Breast epithelium (tissue), 3 donors: ENCODE measurements at regions not wholly inside any gene's neighbourhood (a gene's known extent, or its start where the extent isn't known, plus 50 kb on each side); places are given as distances from the start of the nearest gene placed in this dataset.

ENCODE experiments used
- POLR2AphosphoS5 ChIP-seq, 3 donors: sonication (generic); formaldehyde crosslinking; IDR thresholded peaks; one replicate each; pipeline ENCODE4 v1.6.1; 2017; ENCODE audit warnings: antibody characterized with exemption in 3 of 3
- TF ChIP-seq, protein P1 (sequence below), 3 donors: fragments of 450-650 bp; IDR thresholded peaks; one replicate each; pipeline ENCODE4 v1.5.1; 2016 to 2017; ENCODE audit warnings: antibody characterized with exemption in 3 of 3, mild to moderate bottlenecking in 3 of 3, moderate library complexity in 3 of 3

DNA sequence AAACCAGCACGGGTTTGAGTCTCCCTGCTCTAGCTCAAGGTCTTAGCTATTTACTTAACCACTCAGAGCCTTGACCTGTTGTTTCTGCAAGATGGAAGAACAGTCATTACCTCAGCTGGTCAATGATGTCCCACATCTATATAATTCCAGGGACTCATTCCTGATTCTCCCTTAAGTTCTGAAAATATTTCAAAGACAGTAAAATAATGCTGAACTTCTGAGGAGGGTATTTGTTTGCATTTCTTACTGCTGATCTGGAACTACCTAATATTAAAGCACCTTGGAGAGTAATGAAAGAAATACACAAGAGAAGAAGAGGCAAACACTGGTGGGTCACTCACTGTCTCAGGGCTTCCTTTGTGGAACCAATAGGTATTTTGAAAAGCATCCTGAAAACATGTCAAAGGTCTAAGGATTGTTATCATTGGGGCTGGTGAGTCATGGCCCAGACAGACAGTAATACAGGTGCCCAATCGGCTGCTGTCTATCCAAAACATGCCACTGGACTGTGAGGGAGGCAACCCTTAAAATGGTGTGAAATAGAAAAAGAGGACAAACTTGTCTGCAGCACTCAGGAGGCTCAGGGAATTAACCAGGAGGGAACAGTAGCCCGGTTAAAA, 88.7 kb upstream of the EGLN3 start:
- TF ChIP-seq POLR2AphosphoS5 (IDR thresholded peaks at IDR 0.05), result no peak
- TF ChIP-seq, protein P1, sequence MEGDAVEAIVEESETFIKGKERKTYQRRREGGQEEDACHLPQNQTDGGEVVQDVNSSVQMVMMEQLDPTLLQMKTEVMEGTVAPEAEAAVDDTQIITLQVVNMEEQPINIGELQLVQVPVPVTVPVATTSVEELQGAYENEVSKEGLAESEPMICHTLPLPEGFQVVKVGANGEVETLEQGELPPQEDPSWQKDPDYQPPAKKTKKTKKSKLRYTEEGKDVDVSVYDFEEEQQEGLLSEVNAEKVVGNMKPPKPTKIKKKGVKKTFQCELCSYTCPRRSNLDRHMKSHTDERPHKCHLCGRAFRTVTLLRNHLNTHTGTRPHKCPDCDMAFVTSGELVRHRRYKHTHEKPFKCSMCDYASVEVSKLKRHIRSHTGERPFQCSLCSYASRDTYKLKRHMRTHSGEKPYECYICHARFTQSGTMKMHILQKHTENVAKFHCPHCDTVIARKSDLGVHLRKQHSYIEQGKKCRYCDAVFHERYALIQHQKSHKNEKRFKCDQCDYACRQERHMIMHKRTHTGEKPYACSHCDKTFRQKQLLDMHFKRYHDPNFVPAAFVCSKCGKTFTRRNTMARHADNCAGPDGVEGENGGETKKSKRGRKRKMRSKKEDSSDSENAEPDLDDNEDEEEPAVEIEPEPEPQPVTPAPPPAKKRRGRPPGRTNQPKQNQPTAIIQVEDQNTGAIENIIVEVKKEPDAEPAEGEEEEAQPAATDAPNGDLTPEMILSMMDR (IDR thresholded peaks at IDR 0.05), result no peak
